ENCODE measurements at regions not wholly inside any gene's neighbourhood (a gene's known extent, or its start where the extent isn't known, plus 50 kb on each side); places are given as distances from the start of the nearest gene placed in this dataset.

GRCh38 chr14:98334186-98334585 is 937.8 kb downstream of the BCL11B start:
- H3K27ac Mint-ChIP-seq, result no peak overlapping the region
- DNase-seq, result no peak
- H3K36me3 Mint-ChIP-seq (ENCODE audit: low read depth), result no peaks in the 10 kb centered on the region
- H3K4me1 Mint-ChIP-seq (ENCODE audit: low read depth), result no peaks in the 10 kb centered on the region
- TF ChIP-seq, protein P1, sequence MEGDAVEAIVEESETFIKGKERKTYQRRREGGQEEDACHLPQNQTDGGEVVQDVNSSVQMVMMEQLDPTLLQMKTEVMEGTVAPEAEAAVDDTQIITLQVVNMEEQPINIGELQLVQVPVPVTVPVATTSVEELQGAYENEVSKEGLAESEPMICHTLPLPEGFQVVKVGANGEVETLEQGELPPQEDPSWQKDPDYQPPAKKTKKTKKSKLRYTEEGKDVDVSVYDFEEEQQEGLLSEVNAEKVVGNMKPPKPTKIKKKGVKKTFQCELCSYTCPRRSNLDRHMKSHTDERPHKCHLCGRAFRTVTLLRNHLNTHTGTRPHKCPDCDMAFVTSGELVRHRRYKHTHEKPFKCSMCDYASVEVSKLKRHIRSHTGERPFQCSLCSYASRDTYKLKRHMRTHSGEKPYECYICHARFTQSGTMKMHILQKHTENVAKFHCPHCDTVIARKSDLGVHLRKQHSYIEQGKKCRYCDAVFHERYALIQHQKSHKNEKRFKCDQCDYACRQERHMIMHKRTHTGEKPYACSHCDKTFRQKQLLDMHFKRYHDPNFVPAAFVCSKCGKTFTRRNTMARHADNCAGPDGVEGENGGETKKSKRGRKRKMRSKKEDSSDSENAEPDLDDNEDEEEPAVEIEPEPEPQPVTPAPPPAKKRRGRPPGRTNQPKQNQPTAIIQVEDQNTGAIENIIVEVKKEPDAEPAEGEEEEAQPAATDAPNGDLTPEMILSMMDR (IDR thresholded peaks at IDR 0.05), result no peak
- H3K4me3 Mint-ChIP-seq, result no peak overlapping the region
- peaks cover 67% of the 10 kb centered on the region for H3K9me3 Mint-ChIP-seq
- no peaks in the 10 kb centered on the region; the same call in 1 of the 2 replicates for H3K27me3 Mint-ChIP-seq (ENCODE audit: insufficient read depth)

DNA sequence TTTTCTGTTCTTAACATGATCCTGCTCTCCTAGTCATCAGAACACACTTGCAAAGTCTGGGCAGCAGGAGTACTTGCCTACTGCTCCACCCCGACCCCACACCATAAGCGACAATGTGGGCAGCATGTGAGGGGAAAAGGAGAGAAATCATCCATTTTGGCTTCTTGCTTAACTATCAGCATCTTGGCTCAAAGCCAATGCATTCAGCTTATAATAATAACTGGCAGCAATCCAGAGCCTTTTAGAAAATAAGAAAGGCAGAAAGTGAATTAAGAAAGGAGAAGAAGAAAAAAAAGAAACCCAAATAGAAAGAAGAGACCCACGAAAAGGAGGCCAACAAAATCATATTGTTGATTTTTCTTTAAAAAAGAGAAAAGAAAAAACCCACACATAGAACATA is 930.8 kb downstream of the BCL11B start:
- DNase-seq, result no peak
- no peaks in the 10 kb centered on the region for H3K4me1 Mint-ChIP-seq (ENCODE audit: low read depth)
- TF ChIP-seq, protein P1 (IDR thresholded peaks at IDR 0.05), result no peak
- peaks cover 82% of the 10 kb centered on the region for H3K9me3 Mint-ChIP-seq
- 0 out of 2 replicates have a peak, but pooled peaks cover 4% of the 10 kb centered on the region for H3K36me3 Mint-ChIP-seq (ENCODE audit: low read depth)
- no peak overlapping the region for H3K27ac Mint-ChIP-seq
- peaks cover 2% of the 10 kb centered on the region for H3K27me3 Mint-ChIP-seq (ENCODE audit: insufficient read depth)
- H3K4me3 Mint-ChIP-seq, result no peak overlapping the region

GRCh38 chr14:98345161-98345560 is 926.8 kb downstream of the BCL11B start:
- no peak overlapping the region for H3K4me3 Mint-ChIP-seq
- H3K27ac Mint-ChIP-seq, result no peak overlapping the region
- H3K36me3 Mint-ChIP-seq (ENCODE audit: low read depth), result peaks cover 9% of the 10 kb centered on the region
- H3K4me1 Mint-ChIP-seq (ENCODE audit: low read depth), result no peaks in the 10 kb centered on the region
- peaks cover 78% of the 10 kb centered on the region for H3K9me3 Mint-ChIP-seq
- H3K27me3 Mint-ChIP-seq (ENCODE audit: insufficient read depth), result peaks cover 2% of the 10 kb centered on the region; the same call in 1 of the 2 replicates
- DNase-seq, result no peak
- TF ChIP-seq, protein P1 (IDR thresholded peaks at IDR 0.05), result no peak

DNA sequence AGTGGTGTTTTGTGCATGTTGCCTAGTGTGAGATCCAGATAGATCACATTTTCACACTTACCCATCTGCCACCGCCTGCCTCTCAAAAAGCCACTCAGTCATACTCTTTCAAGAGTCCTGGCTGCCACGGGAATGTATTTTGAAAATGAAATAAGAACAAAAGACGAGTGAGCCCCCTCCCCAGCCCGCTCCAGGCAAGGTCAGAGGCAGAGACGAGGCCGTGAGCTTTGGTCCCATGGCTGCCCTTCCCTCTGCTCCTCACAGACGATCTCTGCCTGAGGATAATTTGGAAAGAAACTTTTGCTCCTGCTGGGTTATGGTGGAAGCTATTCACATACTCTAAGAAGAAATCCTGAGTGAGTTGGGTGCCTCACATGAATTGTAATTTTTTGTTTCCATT is 924.3 kb downstream of the BCL11B start:
- peaks cover 61% of the 10 kb centered on the region for H3K9me3 Mint-ChIP-seq
- H3K4me1 Mint-ChIP-seq (ENCODE audit: low read depth), result no peaks in the 10 kb centered on the region
- no peak for DNase-seq
- no peak overlapping the region for H3K4me3 Mint-ChIP-seq
- H3K36me3 Mint-ChIP-seq (ENCODE audit: low read depth), result peaks cover 9% of the 10 kb centered on the region
- H3K27me3 Mint-ChIP-seq (ENCODE audit: insufficient read depth), result peaks cover 1% of the 10 kb centered on the region; the same call in 1 of the 2 replicates
- no peak overlapping the region for H3K27ac Mint-ChIP-seq
- TF ChIP-seq, protein P1 (IDR thresholded peaks at IDR 0.05), result no peak

DNA sequence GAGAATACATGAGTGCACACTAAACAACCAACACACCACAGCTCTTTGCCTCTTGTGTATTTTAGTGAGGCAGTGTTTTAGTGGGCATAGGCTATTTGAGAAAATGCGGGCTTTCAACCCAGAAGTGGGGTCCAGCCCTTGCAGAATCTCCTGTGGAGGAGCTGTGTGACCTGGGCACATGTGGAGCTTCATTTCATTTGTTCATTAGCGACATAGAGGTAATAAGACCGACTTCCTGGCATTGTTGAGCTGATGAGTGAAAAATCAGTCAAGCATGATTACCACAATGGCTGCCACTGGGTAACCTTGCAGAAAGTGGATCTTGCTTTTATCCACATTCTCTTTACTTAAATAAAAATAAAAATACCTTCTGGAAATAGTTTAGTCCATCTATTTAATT is 923.5 kb downstream of the BCL11B start:
- H3K27ac Mint-ChIP-seq, result no peak overlapping the region
- no peaks in the 10 kb centered on the region for H3K4me1 Mint-ChIP-seq (ENCODE audit: low read depth)
- TF ChIP-seq, protein P1 (IDR thresholded peaks at IDR 0.05), result no peak
- peaks cover 57% of the 10 kb centered on the region for H3K9me3 Mint-ChIP-seq
- peaks cover 1% of the 10 kb centered on the region; the same call in 1 of the 2 replicates for H3K27me3 Mint-ChIP-seq (ENCODE audit: insufficient read depth)
- H3K36me3 Mint-ChIP-seq (ENCODE audit: low read depth), result peaks cover 9% of the 10 kb centered on the region
- H3K4me3 Mint-ChIP-seq, result no peak overlapping the region
- no peak for DNase-seq

GRCh38 chr14:98350213-98350612 is 921.8 kb downstream of the BCL11B start:
- H3K36me3 Mint-ChIP-seq (ENCODE audit: low read depth), result peaks cover 9% of the 10 kb centered on the region
- DNase-seq, result no peak
- no peak overlapping the region for H3K27ac Mint-ChIP-seq
- peaks cover 55% of the 10 kb centered on the region for H3K9me3 Mint-ChIP-seq
- TF ChIP-seq, protein P1 (IDR thresholded peaks at IDR 0.05), result no peak
- no peaks in the 10 kb centered on the region for H3K4me1 Mint-ChIP-seq (ENCODE audit: low read depth)
- no peak overlapping the region for H3K4me3 Mint-ChIP-seq
- peaks cover 1% of the 10 kb centered on the region; the same call in 1 of the 2 replicates for H3K27me3 Mint-ChIP-seq (ENCODE audit: insufficient read depth)
